ENCODE measurements at regions not wholly inside any gene's neighbourhood (a gene's known extent, or its start where the extent isn't known, plus 50 kb on each side); places are given as distances from the start of the nearest gene placed in this dataset.

DNA sequence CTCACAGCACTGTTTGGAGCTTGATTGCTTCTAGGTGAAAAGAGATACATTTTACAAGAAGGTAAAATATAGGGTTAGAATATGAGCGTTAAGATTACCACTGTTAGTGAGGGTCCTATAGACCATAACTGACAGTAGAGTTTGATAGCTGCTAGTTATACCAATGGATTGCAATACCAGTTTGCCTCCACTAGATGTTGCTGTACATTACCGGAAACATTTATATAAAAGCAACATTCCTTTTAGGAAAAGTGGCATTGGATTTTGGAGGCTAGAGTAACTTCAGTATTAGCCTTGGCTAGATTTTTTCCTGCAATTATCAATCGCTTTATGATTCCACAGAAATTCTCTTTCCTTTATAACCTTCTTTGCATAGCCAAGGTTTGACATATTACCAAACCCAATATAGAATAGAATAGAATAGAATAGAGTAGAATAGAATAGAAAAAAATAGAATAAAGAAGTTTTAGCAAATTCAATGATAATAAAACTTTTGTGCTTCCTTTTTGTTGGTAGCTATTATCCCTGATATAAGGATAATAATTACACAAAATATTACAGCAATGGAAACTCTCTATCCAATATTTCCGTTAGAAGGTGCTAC, 1093.6 kb upstream of the ALCAM start:
- TF ChIP-seq CTCF (IDR thresholded peaks at IDR 0.05; ENCODE audit: low read length) (peak; percentile 85), EZH2phosphoT487 (IDR thresholded peaks at IDR 0.05; ENCODE audit: low read length) (no peak)

Measured in MM.1S (cell line).